ENCODE measurements at regions not wholly inside any gene's neighbourhood (a gene's known extent, or its start where the extent isn't known, plus 50 kb on each side); places are given as distances from the start of the nearest gene placed in this dataset.

DNA sequence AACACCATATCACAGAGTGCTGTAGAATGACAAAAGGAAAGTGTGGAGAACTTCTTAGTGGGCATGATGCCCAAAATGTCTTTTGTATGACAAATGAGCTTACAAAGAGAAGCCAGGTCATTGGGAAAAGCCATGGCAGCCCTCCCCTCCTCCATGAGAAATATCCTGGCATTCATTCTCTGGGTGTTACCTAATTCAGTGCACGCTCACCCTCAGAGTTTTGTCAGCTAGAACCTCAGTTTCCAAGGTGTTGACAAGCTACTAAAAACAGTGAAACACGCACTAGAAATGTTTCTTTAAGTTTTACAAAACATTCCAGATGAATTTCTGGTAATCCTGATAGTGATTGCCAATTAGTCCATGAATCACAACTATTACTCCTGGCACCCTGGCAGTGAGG lies 105.4 kb upstream of the FSHB start:
- in situ Hi-C loops (cut with MboI; ENCODE audit: low pct_unique_long_range_greater_than_20kb in 2 of 9, low sequenced_read_pairs in 9 of 9, unreplicated experiment in 9 of 9): no loop called here
- no peak for ATAC-seq (replicated peaks in 6 of 8)
- Histone ChIP-seq H3K27ac (no peak overlapping the region), H3K4me3 (no peak overlapping the region), H3K4me1 (replicated peaks in 1 of 2) (no peaks in the 10 kb centered on the region)
- 0 to 86% (median 20%) methylated on average over 1 to 2 of the region's 2 CpGs; no CpG with 5 or more reads in 3 of the 10 experiments for WGBS, 10 experiments

DNA sequence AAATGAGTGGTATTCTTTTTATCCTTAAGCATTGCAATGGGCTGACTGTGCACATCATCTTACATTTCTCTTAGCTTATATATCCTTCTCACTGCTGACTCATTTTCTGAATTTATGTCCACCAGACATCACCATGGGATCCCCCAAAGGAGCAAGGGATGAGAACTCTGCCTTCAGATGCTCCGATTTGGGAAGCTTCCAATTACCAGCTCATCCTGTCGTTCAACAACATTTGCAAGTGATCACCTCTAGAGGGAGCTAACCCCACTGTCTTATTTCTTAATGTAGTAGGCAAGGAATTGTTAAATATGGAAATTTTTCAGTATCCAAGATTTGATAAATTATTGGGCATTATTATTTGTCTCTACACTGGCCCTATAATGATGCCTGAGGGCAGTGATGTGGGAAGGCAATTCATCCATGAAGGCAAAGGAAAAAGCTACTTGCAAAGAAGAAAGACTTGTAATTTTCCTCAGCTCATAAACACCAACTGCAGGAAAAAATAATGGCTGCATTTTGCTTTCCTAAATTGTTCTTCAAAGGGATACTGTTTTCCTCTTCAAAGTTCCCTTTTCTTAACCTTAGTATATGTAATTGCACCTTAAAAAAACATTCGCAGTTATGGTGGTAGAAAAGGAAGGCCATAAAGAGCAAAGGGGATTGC lies 102.4 kb upstream of the FSHB start:
- peak in 1 of 8 experiments; percentile 40 for ATAC-seq (replicated peaks in 6 of 8)
- WGBS, 10 experiments: 0 to 100% (median 44%) methylated on average over 1 to 3 of the region's 3 CpGs
- in situ Hi-C loops (cut with MboI; ENCODE audit: low pct_unique_long_range_greater_than_20kb in 2 of 9, low sequenced_read_pairs in 9 of 9, unreplicated experiment in 9 of 9): no loop called here
- Histone ChIP-seq H3K27ac (no peak overlapping the region), H3K4me1 (replicated peaks in 1 of 2) (no peaks in the 10 kb centered on the region), H3K4me3 (no peak overlapping the region)

DNA sequence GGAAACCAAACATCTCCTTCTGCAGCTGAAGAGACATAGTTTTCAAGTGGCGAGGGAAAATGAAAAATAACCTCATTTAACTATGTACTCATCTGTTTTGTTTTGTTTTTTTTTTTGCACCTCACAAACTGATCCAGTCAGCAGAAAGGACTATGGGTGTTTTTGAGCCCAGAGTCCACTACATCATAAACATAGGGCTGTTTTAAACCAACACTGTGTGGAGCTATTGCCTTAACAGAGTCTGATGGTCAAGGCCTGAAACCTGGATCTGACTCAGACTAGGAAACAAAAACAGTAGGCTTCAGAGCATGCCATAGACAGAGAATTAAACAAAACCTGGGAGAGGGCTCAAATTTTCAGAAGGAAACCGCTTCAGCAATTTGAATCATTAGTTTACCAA lies 99.3 kb upstream of the FSHB start:
- Histone ChIP-seq H3K4me1 (replicated peaks in 1 of 2) (no peaks in the 10 kb centered on the region), H3K4me3 (no peak overlapping the region), H3K27ac (no peak overlapping the region)
- no peak for ATAC-seq (replicated peaks in 6 of 8)
- 0 to 100% (median 83%) methylated on average over 1 to 2 of the region's 2 CpGs for WGBS, 10 experiments
- in situ Hi-C loops (cut with MboI; ENCODE audit: low pct_unique_long_range_greater_than_20kb in 2 of 9, low sequenced_read_pairs in 9 of 9, unreplicated experiment in 9 of 9): no loop called here

DNA sequence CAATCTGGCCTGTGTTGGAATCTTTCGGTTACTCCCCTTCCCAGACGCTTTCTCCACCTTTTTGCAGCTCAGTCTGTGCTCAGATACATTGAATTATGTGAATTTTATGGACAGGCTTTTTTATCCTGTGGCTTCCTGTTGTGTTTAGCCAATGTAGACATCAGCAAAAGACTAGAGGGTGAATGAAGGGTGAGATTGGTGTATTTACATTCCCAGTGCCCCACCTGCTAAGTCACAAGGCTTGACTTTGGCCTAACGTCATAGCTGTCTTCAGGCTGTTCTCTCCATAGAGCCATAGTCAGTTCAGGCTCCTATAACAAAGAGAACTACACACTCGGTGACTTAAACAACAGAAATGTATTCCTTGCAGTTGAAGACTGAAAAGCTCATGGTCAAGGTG lies 97.5 kb upstream of the FSHB start:
- in situ Hi-C loops (cut with MboI; ENCODE audit: low pct_unique_long_range_greater_than_20kb in 2 of 9, low sequenced_read_pairs in 9 of 9, unreplicated experiment in 9 of 9): no loop called here
- peak in 3 of 8 experiments; percentile 20 to 91 (median 83) for ATAC-seq (replicated peaks in 6 of 8)
- Histone ChIP-seq H3K27ac (no peak overlapping the region), H3K4me3 (no peak overlapping the region), H3K4me1 (replicated peaks in 1 of 2) (no peaks in the 10 kb centered on the region)
- WGBS, 10 experiments: 7 to 100% (median 76%) methylated on average over 1 to 4 of the region's 4 CpGs; no CpG with 5 or more reads in 2 of the 10 experiments

DNA sequence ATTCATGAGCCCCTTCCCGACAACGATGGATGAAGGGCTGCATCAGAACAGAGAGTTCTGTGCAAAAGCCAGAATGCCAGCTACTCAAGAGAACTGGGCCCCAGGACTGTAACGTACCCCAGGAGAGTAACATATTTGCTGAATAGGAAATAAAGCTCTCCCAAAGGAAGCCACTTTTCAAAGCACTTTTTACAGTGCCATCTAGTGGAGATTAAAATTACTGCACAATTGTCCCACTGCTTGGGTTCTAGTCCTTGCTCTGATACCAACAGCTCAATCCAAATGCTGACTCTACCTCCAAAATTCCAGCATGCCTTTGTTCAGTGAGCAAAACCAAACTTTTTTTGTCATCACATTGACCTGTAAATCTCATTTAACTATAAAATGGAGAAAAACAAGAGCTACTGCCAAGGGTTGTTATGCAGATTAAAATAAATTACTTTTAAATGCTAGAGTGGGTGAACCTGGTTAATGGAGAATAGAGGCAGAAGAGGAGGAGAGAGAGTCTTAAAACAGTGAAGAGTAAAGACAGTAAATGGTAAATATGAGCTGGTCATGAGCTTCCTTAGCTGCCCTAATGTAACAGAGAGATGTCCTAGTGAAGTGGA lies 87.6 kb upstream of the FSHB start:
- 0 to 74% (median 61%) methylated on average over 1 to 3 of the region's 3 CpGs; no CpG with 5 or more reads in 2 of the 10 experiments for WGBS, 10 experiments
- Histone ChIP-seq H3K4me3 (no peak overlapping the region), H3K27ac (no peak overlapping the region), H3K4me1 (replicated peaks in 1 of 2) (no peaks in the 10 kb centered on the region)
- peak in 5 of 8 experiments; percentile 33 to 68 (median 50) for ATAC-seq (replicated peaks in 6 of 8)
- in situ Hi-C loops (cut with MboI; ENCODE audit: low pct_unique_long_range_greater_than_20kb in 2 of 9, low sequenced_read_pairs in 9 of 9, unreplicated experiment in 9 of 9): no loop called here

DNA sequence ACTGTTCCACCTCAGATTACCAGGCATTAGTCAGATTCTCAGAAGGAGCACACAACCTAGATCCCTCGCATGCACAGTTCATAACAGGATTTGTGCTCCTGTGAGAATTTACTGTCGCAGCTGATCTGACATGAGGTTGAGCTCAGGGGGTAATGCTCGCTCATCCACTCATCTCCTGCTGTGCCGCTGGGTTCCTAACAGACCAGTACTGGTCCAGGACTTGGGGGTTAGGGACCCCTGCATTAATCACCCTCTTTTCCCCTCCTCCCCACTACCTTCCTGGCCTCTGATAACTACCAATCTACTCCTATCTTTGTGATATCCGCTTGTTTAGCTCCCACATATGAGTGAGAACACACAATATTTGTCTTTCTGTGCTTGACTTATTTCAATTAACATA lies 83.5 kb upstream of the FSHB start:
- ATAC-seq (replicated peaks in 6 of 8): no peak
- no peaks in the 10 kb centered on the region for H3K4me1 ChIP-seq (replicated peaks in 1 of 2)
- in situ Hi-C loops (cut with MboI; ENCODE audit: low pct_unique_long_range_greater_than_20kb in 2 of 9, low sequenced_read_pairs in 9 of 9, unreplicated experiment in 9 of 9): no loop called here
- H3K27ac ChIP-seq: no peak overlapping the region
- WGBS, 10 experiments: 13 to 94% (median 92%) methylated on average over 1 to 2 of the region's 5 CpGs; no CpG with 5 or more reads in 7 of the 10 experiments
- no peak overlapping the region for H3K4me3 ChIP-seq

DNA sequence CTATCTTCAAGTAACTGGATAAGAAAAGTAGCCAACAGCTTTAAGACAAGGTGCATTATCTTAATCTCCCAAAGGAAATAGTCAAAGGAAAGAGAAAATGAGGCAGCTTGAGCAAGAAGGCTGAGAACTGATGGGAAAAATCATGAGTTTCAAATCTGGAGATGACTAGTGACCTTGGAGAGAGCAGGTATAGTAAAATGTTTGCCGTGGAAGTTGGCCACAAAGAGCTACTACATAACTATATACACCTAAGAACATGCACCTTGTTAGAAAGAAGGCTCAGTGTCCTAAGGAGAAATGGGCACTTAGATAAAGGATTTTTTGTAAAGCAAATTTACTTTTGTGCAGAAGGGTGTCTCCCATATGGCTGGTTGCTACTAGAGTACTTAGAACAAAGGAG lies 80.8 kb upstream of the FSHB start:
- in situ Hi-C loops (cut with MboI; ENCODE audit: low pct_unique_long_range_greater_than_20kb in 2 of 9, low sequenced_read_pairs in 9 of 9, unreplicated experiment in 9 of 9): no loop called here
- ATAC-seq (replicated peaks in 6 of 8): no peak
- H3K4me3 ChIP-seq: no peak overlapping the region

DNA sequence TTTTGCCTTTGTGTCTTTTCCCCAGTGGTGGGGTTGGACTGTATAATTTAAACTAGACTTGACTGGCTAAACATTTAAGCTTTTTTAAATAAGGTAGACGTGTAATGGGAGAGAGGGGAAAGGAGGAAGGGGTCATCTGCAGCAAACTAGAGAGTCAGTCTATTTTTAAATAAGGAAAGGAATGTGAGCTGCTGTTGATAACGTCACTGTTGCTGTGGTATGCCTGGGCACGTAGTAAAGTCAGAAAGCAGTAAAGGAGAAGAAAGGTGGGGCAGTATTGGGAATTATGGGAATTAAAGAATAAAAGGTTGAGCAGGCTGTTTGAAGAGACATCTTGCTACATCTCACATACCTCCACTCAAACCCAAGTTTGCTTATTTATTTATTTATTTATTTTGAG lies 80.4 kb upstream of the FSHB start:
- H3K27ac ChIP-seq: no peak overlapping the region
- no peak overlapping the region for H3K4me3 ChIP-seq
- ATAC-seq (replicated peaks in 6 of 8): peak in 1 of 8 experiments; percentile 28
- in situ Hi-C loops (cut with MboI; ENCODE audit: low pct_unique_long_range_greater_than_20kb in 2 of 9, low sequenced_read_pairs in 9 of 9, unreplicated experiment in 9 of 9): no loop called here
- no peaks in the 10 kb centered on the region for H3K4me1 ChIP-seq (replicated peaks in 1 of 2)
- WGBS, 10 experiments: 0 to 81% (median 29%) methylated on average over 1 to 3 of the region's 3 CpGs; no CpG with 5 or more reads in 1 of the 10 experiments

More for the DNA sequence above, 80.8 kb upstream of the FSHB start:
- no peak overlapping the region for H3K27ac ChIP-seq
- no peaks in the 10 kb centered on the region for H3K4me1 ChIP-seq (replicated peaks in 1 of 2)
- 0 to 100% (median 71%) methylated on average over 1 of the region's 1 CpG; no CpG with 5 or more reads in 1 of the 10 experiments for WGBS, 10 experiments

DNA sequence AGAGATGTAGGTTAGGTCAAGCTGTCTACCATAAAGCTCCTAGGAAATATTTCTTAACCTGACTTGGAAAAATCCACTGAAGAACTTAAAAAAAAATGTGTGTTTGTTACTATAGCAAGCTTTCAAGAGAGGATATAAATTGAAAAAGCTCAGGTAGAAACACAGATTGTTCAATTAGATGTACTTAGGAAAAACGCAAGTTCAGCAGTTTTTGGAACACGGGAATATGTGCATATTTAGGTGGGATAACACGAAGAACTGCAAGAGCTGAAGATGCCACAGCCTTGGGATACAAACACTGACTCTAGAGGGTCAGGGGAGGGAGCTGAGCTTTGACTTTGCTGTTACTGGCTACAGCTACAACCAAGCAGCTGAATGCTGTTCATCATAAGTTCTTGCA lies 77.8 kb upstream of the FSHB start:
- ATAC-seq (replicated peaks in 6 of 8): no peak
- 0 to 78% (median 45%) methylated on average over 2 to 3 of the region's 3 CpGs; no CpG with 5 or more reads in 4 of the 10 experiments for WGBS, 10 experiments
- in situ Hi-C loops (cut with MboI; ENCODE audit: low pct_unique_long_range_greater_than_20kb in 2 of 9, low sequenced_read_pairs in 9 of 9, unreplicated experiment in 9 of 9): no loop called here
- no peak overlapping the region for H3K4me3 ChIP-seq
- no peaks in the 10 kb centered on the region for H3K4me1 ChIP-seq (replicated peaks in 1 of 2)
- H3K27ac ChIP-seq: no peak overlapping the region

DNA sequence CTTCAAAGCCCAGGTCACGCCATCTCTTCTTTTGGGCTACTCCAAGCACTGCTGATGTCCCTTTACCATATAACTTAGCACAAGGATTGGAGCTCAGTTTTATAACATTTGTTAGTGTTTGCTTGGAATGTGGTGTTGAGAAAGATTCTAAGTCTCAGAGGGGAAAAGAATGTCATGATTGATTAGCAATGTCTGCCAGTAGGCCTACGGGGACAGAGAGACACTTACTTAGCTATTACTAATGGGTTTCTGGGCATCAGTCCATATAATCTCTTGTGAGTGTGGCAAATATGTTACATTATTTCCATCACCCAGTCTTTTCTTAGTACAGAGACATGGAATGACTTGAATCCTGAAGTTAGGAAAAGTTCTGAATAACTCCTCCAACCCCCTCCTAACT lies 75.4 kb upstream of the FSHB start:
- Histone ChIP-seq H3K4me1 (replicated peaks in 1 of 2) (no peaks in the 10 kb centered on the region), H3K27ac (no peak overlapping the region), H3K4me3 (no peak overlapping the region)
- in situ Hi-C loops (cut with MboI; ENCODE audit: low pct_unique_long_range_greater_than_20kb in 2 of 9, low sequenced_read_pairs in 9 of 9, unreplicated experiment in 9 of 9): no loop called here
- no peak for ATAC-seq (replicated peaks in 6 of 8)
- 57 to 100% (median 100%) methylated on average over 1 to 2 of the region's 2 CpGs; no CpG with 5 or more reads in 5 of the 10 experiments for WGBS, 10 experiments

DNA sequence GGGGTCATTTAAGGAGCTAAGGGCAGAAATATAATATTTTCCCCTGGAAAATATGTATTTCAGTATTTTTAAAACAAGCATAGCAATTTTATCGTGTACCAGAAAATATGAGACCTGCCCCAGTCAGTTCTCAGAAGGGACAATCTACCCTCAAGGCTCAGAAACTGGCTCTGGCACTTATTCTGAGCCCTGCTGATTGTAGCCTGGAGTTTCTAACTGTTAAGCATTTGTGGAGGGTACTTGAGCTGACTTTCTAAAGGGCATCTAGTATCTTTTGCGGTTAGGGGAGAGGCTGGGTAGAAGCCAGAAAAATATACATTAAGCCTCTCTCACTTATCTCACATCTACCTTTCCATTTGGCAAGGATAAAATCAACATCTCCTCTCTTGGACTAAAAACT lies 71.3 kb upstream of the FSHB start:
- 0 to 88% (median 0%) methylated on average over 1 to 2 of the region's 2 CpGs; no CpG with 5 or more reads in 3 of the 10 experiments for WGBS, 10 experiments
- no peak for ATAC-seq (replicated peaks in 6 of 8)
- no peaks in the 10 kb centered on the region for H3K4me1 ChIP-seq (replicated peaks in 1 of 2)
- in situ Hi-C loops (cut with MboI; ENCODE audit: low pct_unique_long_range_greater_than_20kb in 2 of 9, low sequenced_read_pairs in 9 of 9, unreplicated experiment in 9 of 9): no loop called here
- H3K27ac ChIP-seq: no peak overlapping the region
- no peak overlapping the region for H3K4me3 ChIP-seq

DNA sequence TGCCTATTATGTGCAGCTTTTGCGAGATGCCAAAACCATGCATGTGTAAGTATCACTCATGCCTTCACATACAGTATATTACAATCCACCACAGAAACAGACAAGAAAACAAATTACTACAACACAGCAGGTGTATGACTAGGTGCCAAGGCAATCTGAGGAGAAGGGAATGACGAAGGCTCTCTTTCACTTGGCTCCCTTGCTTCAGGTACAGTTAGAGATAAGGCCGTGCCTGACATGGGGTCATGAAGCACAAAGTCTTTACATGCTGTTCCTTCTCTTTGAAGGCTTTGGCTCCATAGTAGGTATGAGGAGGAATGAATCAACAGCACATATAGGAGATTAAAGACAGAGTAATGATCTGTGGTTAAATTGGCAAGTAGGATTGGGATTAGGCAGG lies 65.2 kb upstream of the FSHB start:
- no peak for ATAC-seq (replicated peaks in 6 of 8)
- H3K4me3 ChIP-seq: no peak overlapping the region
- 25 to 100% (median 85%) methylated on average over 1 to 3 of the region's 3 CpGs; no CpG with 5 or more reads in 2 of the 10 experiments for WGBS, 10 experiments
- in situ Hi-C loops (cut with MboI; ENCODE audit: low pct_unique_long_range_greater_than_20kb in 2 of 9, low sequenced_read_pairs in 9 of 9, unreplicated experiment in 9 of 9): no loop called here
- H3K4me1 ChIP-seq (replicated peaks in 1 of 2): no peaks in the 10 kb centered on the region
- H3K27ac ChIP-seq: no peak overlapping the region

DNA sequence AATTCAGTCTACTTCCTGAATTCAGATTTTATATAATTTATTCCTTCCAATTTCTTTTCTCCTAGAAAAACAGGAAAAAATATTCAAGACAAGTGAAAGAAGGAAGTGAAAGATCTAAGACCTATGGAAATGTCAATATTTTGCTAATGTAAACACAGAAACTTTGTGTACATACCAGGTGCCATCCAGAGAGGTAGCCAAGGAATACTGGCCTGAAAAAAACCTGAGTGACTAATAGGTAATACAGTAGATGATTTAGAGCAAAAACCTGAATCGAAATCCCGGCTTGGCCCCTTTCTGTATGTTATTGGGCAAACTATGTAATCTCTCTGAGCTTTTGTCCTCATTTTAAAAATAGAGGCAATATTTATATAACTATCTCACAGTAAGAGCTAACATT lies 59.2 kb upstream of the FSHB start:
- Histone ChIP-seq H3K4me1 (replicated peaks in 1 of 2) (no peaks in the 10 kb centered on the region), H3K27ac (no peak overlapping the region), H3K4me3 (no peak overlapping the region)
- 0 to 100% (median 44%) methylated on average over 1 to 2 of the region's 2 CpGs; no CpG with 5 or more reads in 4 of the 10 experiments for WGBS, 10 experiments
- in situ Hi-C loops (cut with MboI; ENCODE audit: low pct_unique_long_range_greater_than_20kb in 2 of 9, low sequenced_read_pairs in 9 of 9, unreplicated experiment in 9 of 9): no loop called here
- no peak for ATAC-seq (replicated peaks in 6 of 8)

DNA sequence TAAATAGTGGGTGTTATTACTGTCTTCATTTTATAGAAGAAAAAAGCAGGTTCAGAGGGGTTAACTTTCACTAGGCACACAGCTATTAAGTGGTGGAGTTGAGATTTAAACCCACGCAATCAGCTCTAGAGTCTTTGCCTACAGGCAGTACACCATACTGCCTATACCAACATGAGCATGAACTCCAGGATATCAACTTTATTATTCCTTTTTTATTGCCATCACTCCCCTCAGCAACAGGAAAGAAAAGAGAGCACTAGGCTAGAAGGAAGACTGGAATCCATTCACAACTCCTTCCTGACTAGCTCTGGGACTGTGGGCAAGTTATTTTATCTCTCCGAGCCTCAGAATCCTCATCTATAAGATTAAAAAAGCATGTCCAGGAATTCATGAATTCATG lies 58.7 kb upstream of the FSHB start:
- WGBS, 10 experiments: 0 to 100% (median 85%) methylated on average over 1 to 2 of the region's 2 CpGs; no CpG with 5 or more reads in 2 of the 10 experiments
- no peaks in the 10 kb centered on the region for H3K4me1 ChIP-seq (replicated peaks in 1 of 2)
- H3K4me3 ChIP-seq: no peak overlapping the region
- H3K27ac ChIP-seq: no peak overlapping the region
- in situ Hi-C loops (cut with MboI; ENCODE audit: low pct_unique_long_range_greater_than_20kb in 2 of 9, low sequenced_read_pairs in 9 of 9, unreplicated experiment in 9 of 9): no loop called here
- no peak for ATAC-seq (replicated peaks in 6 of 8)
